IMR-90 (cell line): ENCODE measurements at regions not wholly inside any gene's neighbourhood (a gene's known extent, or its start where the extent isn't known, plus 50 kb on each side); places are given as distances from the start of the nearest gene placed in this dataset.

ENCODE experiments used
- ATAC-seq: fragments of 200-7000 bp; cut with Tn5 transposase; 2 replicates; pipeline ENCODE4 v1.9.1; 2020; ENCODE audit warnings: low read depth, mild to moderate bottlenecking, moderate library complexity
- BruUV-seq: library from RNA; stranded (reverse); fragments of 400-500 nt; replicated peaks from 2 replicates; lab custom pipeline; 2021; lab: Mats Ljungman, UMichigan
- CTCF ChIA-PET: fragments of 300-600 bp; formaldehyde crosslinking; extraction: SDS; loops from one replicate; lab custom pipeline; 2021; ENCODE audit warnings: antibody characterized with exemption; lab: Yijun Ruan, JAX
- POLR2A ChIA-PET: fragments of 300-600 bp; sonication (Branson Sonifier 250); formaldehyde crosslinking; loops from one replicate; lab custom pipeline; 2022; ENCODE audit warnings: antibody characterized with exemption; ENCODE audit not compliant: unreplicated experiment; lab: Charles Lee
- DNase-seq: peaks from one replicate; pipeline ENCODE4 v3.0.0; 2013
- H2AFZ ChIP-seq: replicated peaks from 2 replicates; pipeline ENCODE3; 2013; ENCODE audit warnings: low read length, mild to moderate bottlenecking; ENCODE audit not compliant: poor library complexity
- H2AK5ac ChIP-seq: 2 replicates; pipeline ENCODE4 v1.6.1; 2013; ENCODE audit warnings: low read depth, low read length, inconsistent platforms
- H2AK9ac ChIP-seq: replicated peaks from 2 replicates; pipeline ENCODE3; 2013; ENCODE audit warnings: mild to moderate bottlenecking, low read depth, low read length, moderate library complexity; ENCODE audit not compliant: poor library complexity
- H2BK120ac ChIP-seq: 2 replicates; pipeline ENCODE4 v1.6.1; 2013; ENCODE audit warnings: low read depth, low read length, inconsistent platforms
- H2BK15ac ChIP-seq: 3 replicates; pipeline ENCODE4 v1.6.1; 2013; ENCODE audit warnings: low read depth, low read length, inconsistent platforms
- H2BK20ac ChIP-seq: 2 replicates; pipeline ENCODE4 v1.6.1; 2013; ENCODE audit warnings: low read depth, mild to moderate bottlenecking, inconsistent platforms, low read length, moderate library complexity
- H2BK5ac ChIP-seq: 2 replicates; pipeline ENCODE4 v1.6.1; 2013; ENCODE audit warnings: mild to moderate bottlenecking, low read depth, low read length, inconsistent platforms; ENCODE audit not compliant: poor library complexity, severe bottlenecking
- H3K14ac ChIP-seq: replicated peaks from 2 replicates; pipeline ENCODE4 v1.6.1; 2013; ENCODE audit warnings: low read depth, low read length, inconsistent platforms
- H3K18ac ChIP-seq: 2 replicates; pipeline ENCODE4 v1.6.1; 2013; ENCODE audit warnings: low read depth, low read length, control low read depth
- H3K23ac ChIP-seq: 2 replicates; pipeline ENCODE4 v1.6.1; 2013; ENCODE audit warnings: low read depth, low read length, inconsistent platforms
- H3K27ac ChIP-seq: 2 replicates; pipeline ENCODE4 v1.5.1; 2013; ENCODE audit warnings: mild to moderate bottlenecking, control low read depth, low read length; ENCODE audit not compliant: insufficient read depth
- H3K27me3 ChIP-seq: 2 replicates; pipeline ENCODE4 v1.6.1; 2013; ENCODE audit warnings: low read length; ENCODE audit not compliant: control insufficient read depth, insufficient read depth
- H3K36me3 ChIP-seq: 2 replicates; pipeline ENCODE4 v1.6.1; 2013; ENCODE audit warnings: low read length, mixed read lengths; ENCODE audit not compliant: control insufficient read depth, insufficient read depth
- H3K4ac ChIP-seq: 2 replicates; pipeline ENCODE4 v1.6.1; 2013; ENCODE audit warnings: low read depth, low read length, inconsistent platforms
- H3K4me1 ChIP-seq: 2 replicates; pipeline ENCODE4 v1.6.1; 2013; ENCODE audit warnings: low read length, mixed read lengths; ENCODE audit not compliant: control insufficient read depth, insufficient read depth
- H3K4me2 ChIP-seq: 2 replicates; pipeline ENCODE4 v1.6.1; 2013; ENCODE audit warnings: low read depth, mild to moderate bottlenecking, control low read depth, low read length, moderate library complexity
- H3K4me3 ChIP-seq: 2 replicates; pipeline ENCODE4 v1.5.1; 2013; ENCODE audit warnings: low read depth, mild to moderate bottlenecking, control low read depth, low read length, moderate library complexity; ENCODE audit not compliant: insufficient read depth
- H3K56ac ChIP-seq: 2 replicates; pipeline ENCODE4 v1.6.1; 2013; ENCODE audit warnings: low read length, inconsistent platforms; ENCODE audit not compliant: insufficient read depth; ENCODE audit errors: extremely low read depth
- H3K79me1 ChIP-seq, 2 experiments: 2 replicates each; pipeline ENCODE4 v1.6.1; 2013; ENCODE audit warnings: low read length in 2 of 2, inconsistent platforms in 1 of 2, low read depth in 1 of 2
- H3K9ac ChIP-seq: 2 replicates; pipeline ENCODE4 v1.6.1; 2013; ENCODE audit warnings: low read depth, low read length, control low read depth
- H3K9me1 ChIP-seq: 2 replicates; pipeline ENCODE4 v1.6.1; 2013; ENCODE audit warnings: low read length, inconsistent platforms; ENCODE audit not compliant: insufficient read depth
- H3K9me3 ChIP-seq: 2 replicates; pipeline ENCODE4 v1.6.1; 2013; ENCODE audit warnings: low read length; ENCODE audit not compliant: control insufficient read depth, insufficient read depth
- H4K20me1 ChIP-seq: 2 replicates; pipeline ENCODE4 v1.6.1; 2013; ENCODE audit warnings: low read length, inconsistent platforms; ENCODE audit not compliant: insufficient read depth
- H4K5ac ChIP-seq: 2 replicates; pipeline ENCODE4 v1.6.1; 2013; ENCODE audit warnings: mild to moderate bottlenecking, low read depth, low read length, control low read depth
- H4K8ac ChIP-seq, 2 experiments: 2 replicates each; pipeline ENCODE4 v1.6.1; 2013; ENCODE audit warnings: low read depth in 2 of 2, low read length in 2 of 2, control low read depth in 1 of 2, inconsistent platforms in 1 of 2
- H4K91ac ChIP-seq: 2 replicates; pipeline ENCODE4 v1.6.1; 2013; ENCODE audit warnings: low read depth, low read length, inconsistent platforms; ENCODE audit not compliant: insufficient read depth
- MXI1 ChIP-seq: IDR thresholded peaks from 2 replicates; pipeline ENCODE4 v1.6.1; 2012; ENCODE audit warnings: low read depth, mild to moderate bottlenecking, low read length, moderate library complexity, borderline replicate concordance
- NFE2L2 ChIP-seq: fragments of 150-350 bp; IDR thresholded peaks from 2 replicates; pipeline ENCODE4 v1.6.1; 2016; ENCODE audit warnings: low read depth, mild to moderate bottlenecking, low read length
- WGBS, 2 experiments: methylation state at CpG; one replicate each; pipeline versions ENCODE4 v1.1.5 to v1.1.7; 2013; ENCODE audit warnings: missing lambda C conversion rate in 2 of 2; ENCODE audit not compliant: insufficient read length in 1 of 2; ENCODE audit errors: extremely low coverage in 2 of 2; 5-methylcytosine and 5-hydroxymethylcytosine counted together
- dilution Hi-C: fragments of 300-500 bp; cut with HindIII; formaldehyde crosslinking; loops from one replicate; pipeline ENCODE4 v1.14.3; 2018; ENCODE audit warnings: low sequenced_read_pairs; ENCODE audit not compliant: unreplicated experiment
- in situ Hi-C: fragments of 300-500 bp; cut with MboI; formaldehyde crosslinking; loops from 3 replicates; pipeline ENCODE4 v1.14.3; 2019; ENCODE audit warnings: low sequenced_read_pairs, inconsistent platforms, mixed read lengths
- intact Hi-C: fragments of 100-400 bp; cut with micrococcal nuclease; formaldehyde crosslinking; loops from 2 replicates; pipeline ENCODE4 v1.10.0; 2022

DNA sequence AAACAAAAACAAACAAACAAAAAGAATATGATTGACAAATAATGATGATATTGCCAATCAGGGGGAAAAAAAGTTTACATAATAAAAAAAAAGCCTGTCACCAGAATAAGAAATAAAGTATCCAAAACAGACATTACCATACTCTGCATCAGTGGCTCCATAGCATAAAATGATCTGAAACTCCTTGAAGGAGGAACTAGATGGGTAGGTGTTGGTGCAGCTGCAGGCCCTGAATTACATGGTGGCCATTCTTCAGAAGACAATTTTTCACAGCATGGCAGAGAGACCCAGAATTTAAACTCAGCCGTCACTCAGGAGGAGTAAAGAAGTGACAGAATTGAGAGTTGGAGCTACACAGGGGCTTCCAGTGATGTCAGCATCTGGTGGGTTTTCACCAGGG, 60.2 kb downstream of the GLUL start:
- H3K56ac ChIP-seq, result no peak overlapping the region
- H2BK15ac ChIP-seq, result no peak overlapping the region
- H3K79me1 ChIP-seq, result no peaks in the 10 kb centered on the region
- no peak overlapping the region for H4K5ac ChIP-seq
- H3K18ac ChIP-seq, result no peak overlapping the region
- no peak overlapping the region for H2AFZ ChIP-seq
- no peak for ATAC-seq
- no peak overlapping the region for H3K23ac ChIP-seq
- H3K27ac ChIP-seq, result no peak overlapping the region
- H3K4me2 ChIP-seq, result no peak overlapping the region
- H4K20me1 ChIP-seq, result no peaks in the 10 kb centered on the region
- intact Hi-C loops, result no loop called here
- H2BK120ac ChIP-seq, result no peak overlapping the region
- no peak overlapping the region for H3K4me3 ChIP-seq
- BruUV-seq, result no TSS peak
- H4K91ac ChIP-seq, result no peak overlapping the region
- ChIA-PET POLR2A (no interaction called here), CTCF (no interaction called here)
- no peak overlapping the region for H3K14ac ChIP-seq
- no peak overlapping the region for H4K8ac ChIP-seq
- in situ Hi-C loops, result no loop called here
- no peaks in the 10 kb centered on the region for H3K36me3 ChIP-seq
- no peak overlapping the region for H2BK20ac ChIP-seq
- no peaks in the 10 kb centered on the region for H3K9me1 ChIP-seq
- no peak overlapping the region for H3K4ac ChIP-seq
- H2AK9ac ChIP-seq, result no peak overlapping the region
- TF ChIP-seq MXI1, result no peak
- no peak for TF ChIP-seq NFE2L2
- WGBS, 2 experiments, result no CpG with 5 or more reads among the region's 1 CpG
- dilution Hi-C loops, result no loop called here
- H3K4me1 ChIP-seq, result no peaks in the 10 kb centered on the region
- H3K9ac ChIP-seq, result no peak overlapping the region
- H2AK5ac ChIP-seq, result no peak overlapping the region
- no peak overlapping the region for H2BK5ac ChIP-seq
- H3K27me3 ChIP-seq, result no peaks in the 10 kb centered on the region; the same call in 1 of the 2 replicates
- no peak for DNase-seq
- no peaks in the 10 kb centered on the region for H3K9me3 ChIP-seq
